Skeletal muscle tissue (tissue), 3 donors: ENCODE measurements at regions not wholly inside any gene's neighbourhood (a gene's known extent, or its start where the extent isn't known, plus 50 kb on each side); places are given as distances from the start of the nearest gene placed in this dataset.

Experiments
- H3K27ac ChIP-seq: one replicate; pipeline ENCODE4 v1.7.0; 2013; ENCODE audit warnings: mild to moderate bottlenecking, low read depth, low read length, inconsistent platforms
- H3K27me3 ChIP-seq, 3 donors: one replicate each; pipeline ENCODE4 v1.7.0; 2013; ENCODE audit warnings: low read length in 3 of 3; ENCODE audit not compliant: control insufficient read depth in 3 of 3, insufficient read depth in 3 of 3
- H3K36me3 ChIP-seq, 3 donors: one replicate each; pipeline ENCODE4 v1.7.0; 2013; ENCODE audit warnings: low read length in 3 of 3; ENCODE audit not compliant: control insufficient read depth in 3 of 3, insufficient read depth in 3 of 3
- H3K4me1 ChIP-seq, 3 donors: one replicate each; pipeline ENCODE4 v1.7.0; 2013; ENCODE audit warnings: low read length in 3 of 3, mild to moderate bottlenecking in 3 of 3; ENCODE audit not compliant: control insufficient read depth in 3 of 3, insufficient read depth in 3 of 3
- H3K4me3 ChIP-seq, 3 donors: one replicate each; pipeline ENCODE4 v1.7.0; 2013; ENCODE audit warnings: low read length in 3 of 3
- H3K9ac ChIP-seq, 3 donors: one replicate each; pipeline ENCODE4 v1.7.0; 2013; ENCODE audit warnings: low read length in 3 of 3, mild to moderate bottlenecking in 3 of 3, moderate library complexity in 2 of 3, low read depth in 1 of 3
- H3K9me3 ChIP-seq, 3 donors: one replicate each; pipeline ENCODE4 v1.7.0; 2013; ENCODE audit warnings: low read length in 3 of 3; ENCODE audit not compliant: control insufficient read depth in 3 of 3
- donor health status: Osteomylitis.

GRCh38 chr3:70564552-70564951 lies 252.1 kb upstream of the MDFIC2 start:
- no peak overlapping the region for H3K9ac ChIP-seq
- no peaks in the 10 kb centered on the region for H3K27me3 ChIP-seq
- no peaks in the 10 kb centered on the region for H3K4me1 ChIP-seq
- H3K27ac ChIP-seq = no peak overlapping the region
- H3K9me3 ChIP-seq = peaks cover 0 to 2% (median 0%) of the 10 kb centered on the region in 3 donors
- H3K4me3 ChIP-seq = no peak overlapping the region
- H3K36me3 ChIP-seq = no peaks in the 10 kb centered on the region

- Histone ChIP-seq H3K27me3 (no peaks in the 10 kb centered on the region), H3K4me1 (no peaks in the 10 kb centered on the region), H3K27ac (no peak overlapping the region), H3K4me3 (no peak overlapping the region), H3K36me3 (no peaks in the 10 kb centered on the region), H3K9me3 (peaks cover 0 to 2% (median 0%) of the 10 kb centered on the region in 3 donors), H3K9ac (no peak overlapping the region)
Observed at GRCh38 chr3:70561796-70562195, 249.4 kb upstream of the MDFIC2 start.

- Histone ChIP-seq H3K9me3 (no peaks in the 10 kb centered on the region), H3K36me3 (no peaks in the 10 kb centered on the region), H3K27ac (no peak overlapping the region), H3K4me3 (no peak overlapping the region), H3K9ac (no peak overlapping the region), H3K27me3 (no peaks in the 10 kb centered on the region), H3K4me1 (no peaks in the 10 kb centered on the region)
Observed at GRCh38 chr3:70558956-70559355, 246.5 kb upstream of the MDFIC2 start.

GRCh38 chr3:70557976-70558375 lies 245.5 kb upstream of the MDFIC2 start:
- H3K27me3 ChIP-seq = no peaks in the 10 kb centered on the region

GRCh38 chr3:70556056-70556455 lies 243.6 kb upstream of the MDFIC2 start:
- Histone ChIP-seq H3K9me3 (no peaks in the 10 kb centered on the region), H3K9ac (no peak overlapping the region), H3K27ac (no peak overlapping the region), H3K4me3 (no peak overlapping the region), H3K4me1 (no peaks in the 10 kb centered on the region), H3K27me3 (no peaks in the 10 kb centered on the region), H3K36me3 (no peaks in the 10 kb centered on the region)

More at GRCh38 chr3:70557976-70558375, 245.5 kb upstream of the MDFIC2 start:
- Histone ChIP-seq H3K4me1 (no peaks in the 10 kb centered on the region), H3K36me3 (no peaks in the 10 kb centered on the region), H3K9ac (no peak overlapping the region), H3K9me3 (no peaks in the 10 kb centered on the region), H3K27ac (no peak overlapping the region), H3K4me3 (no peak overlapping the region)

GRCh38 chr3:70554170-70554569 lies 241.7 kb upstream of the MDFIC2 start:
- Histone ChIP-seq H3K4me1 (no peaks in the 10 kb centered on the region), H3K27ac (no peak overlapping the region), H3K9ac (no peak overlapping the region), H3K36me3 (no peaks in the 10 kb centered on the region), H3K27me3 (no peaks in the 10 kb centered on the region), H3K9me3 (no peaks in the 10 kb centered on the region), H3K4me3 (no peak overlapping the region)

- Histone ChIP-seq H3K4me3 (no peak overlapping the region), H3K4me1 (no peaks in the 10 kb centered on the region), H3K27ac (no peak overlapping the region), H3K27me3 (no peaks in the 10 kb centered on the region), H3K36me3 (no peaks in the 10 kb centered on the region), H3K9ac (no peak overlapping the region), H3K9me3 (no peaks in the 10 kb centered on the region)
Observed at GRCh38 chr3:70550723-70551319, 238.4 kb upstream of the MDFIC2 start.

- Histone ChIP-seq H3K9ac (no peak overlapping the region), H3K36me3 (no peaks in the 10 kb centered on the region), H3K27ac (no peak overlapping the region), H3K4me1 (no peaks in the 10 kb centered on the region), H3K27me3 (no peaks in the 10 kb centered on the region), H3K9me3 (no peaks in the 10 kb centered on the region), H3K4me3 (no peak overlapping the region)
Observed at GRCh38 chr3:70546679-70547078, 234.2 kb upstream of the MDFIC2 start.

GRCh38 chr3:70543493-70543892 lies 231.1 kb upstream of the MDFIC2 start:
- H3K4me3 ChIP-seq = no peak overlapping the region
- no peak overlapping the region for H3K27ac ChIP-seq
- no peaks in the 10 kb centered on the region for H3K4me1 ChIP-seq
- no peaks in the 10 kb centered on the region for H3K9me3 ChIP-seq
- H3K36me3 ChIP-seq = no peaks in the 10 kb centered on the region
- no peaks in the 10 kb centered on the region for H3K27me3 ChIP-seq
- H3K9ac ChIP-seq = no peak overlapping the region

- no peak overlapping the region for H3K27ac ChIP-seq
- H3K4me1 ChIP-seq = no peaks in the 10 kb centered on the region
- no peaks in the 10 kb centered on the region for H3K36me3 ChIP-seq
- H3K27me3 ChIP-seq = no peaks in the 10 kb centered on the region
- H3K9me3 ChIP-seq = no peaks in the 10 kb centered on the region
- H3K9ac ChIP-seq = no peak overlapping the region
- no peak overlapping the region for H3K4me3 ChIP-seq
Observed at GRCh38 chr3:70539908-70540307, 227.5 kb upstream of the MDFIC2 start.
